Stimulated activated effector memory CD8-positive, alpha-beta T cell treated with anti-CD3 and anti-CD28 coated beads, Interleukin-12 subunit alpha, Interleukin-12 subunit beta, amount 100 ng/mL, for 72 hours (primary cell): ENCODE measurements at regions not wholly inside any gene's neighbourhood (a gene's known extent, or its start where the extent isn't known, plus 50 kb on each side); places are given as distances from the start of the nearest gene placed in this dataset.
"Not testable (repeated sequence)": the region's sequence is repeated elsewhere in the genome, so short reads cannot be mapped to it uniquely, and the experiment has no call there.

Experiments used
- ATAC-seq: fragments of 150-1000 bp; cut with Tn5 transposase; 2 replicates; pipeline ENCODE4 v1.10.0; 2021
- DNase-seq, 2 donors: peaks; one replicate each; pipeline ENCODE4 v3.0.0; 2021 to 2022; ENCODE audit warnings: low spot score in 2 of 2
- H3K27ac Mint-ChIP-seq: one replicate; pipeline ENCODE4 v1.8.0; 2022; ENCODE audit warnings: mild to moderate bottlenecking, mixed read lengths
- H3K36me3 Mint-ChIP-seq: one replicate; pipeline ENCODE4 v1.8.0; 2022; ENCODE audit warnings: mild to moderate bottlenecking, mixed read lengths
- H3K4me1 Mint-ChIP-seq: one replicate; pipeline ENCODE4 v1.8.0; 2022; ENCODE audit warnings: mixed read lengths
- H3K4me3 Mint-ChIP-seq: one replicate; pipeline ENCODE4 v1.8.0; 2022; ENCODE audit warnings: mild to moderate bottlenecking, mixed read lengths
- H3K9me3 Mint-ChIP-seq: one replicate; pipeline ENCODE4 v1.8.0; 2022; ENCODE audit warnings: mixed read lengths

DNA sequence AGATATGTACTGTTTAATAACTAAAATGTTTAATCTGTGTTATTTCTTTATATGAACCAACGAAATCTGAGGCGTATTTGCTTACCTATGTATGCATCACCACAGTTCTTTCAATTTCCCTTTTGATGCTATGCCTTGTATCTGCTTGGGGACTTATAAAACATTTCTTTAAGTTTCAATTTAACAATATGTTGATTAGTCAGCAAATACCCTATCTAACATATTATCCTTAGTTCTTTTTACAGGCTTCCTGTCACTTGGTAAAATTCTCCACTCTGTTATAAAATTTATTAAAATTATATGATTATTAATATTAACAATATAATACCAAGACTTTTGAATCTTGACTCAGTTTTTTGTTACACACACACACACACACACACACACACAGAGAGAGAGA, 174.3 kb downstream of the CPS1 start:
- Mint-ChIP-seq H3K4me1 (no peaks in the 10 kb centered on the region), H3K36me3 (no peaks in the 10 kb centered on the region), H3K9me3 (peaks cover 3% of the 10 kb centered on the region), H3K4me3 (no peak overlapping the region), H3K27ac (no peak overlapping the region)
- ATAC-seq (no peak), DNase-seq (no peak)

DNA sequence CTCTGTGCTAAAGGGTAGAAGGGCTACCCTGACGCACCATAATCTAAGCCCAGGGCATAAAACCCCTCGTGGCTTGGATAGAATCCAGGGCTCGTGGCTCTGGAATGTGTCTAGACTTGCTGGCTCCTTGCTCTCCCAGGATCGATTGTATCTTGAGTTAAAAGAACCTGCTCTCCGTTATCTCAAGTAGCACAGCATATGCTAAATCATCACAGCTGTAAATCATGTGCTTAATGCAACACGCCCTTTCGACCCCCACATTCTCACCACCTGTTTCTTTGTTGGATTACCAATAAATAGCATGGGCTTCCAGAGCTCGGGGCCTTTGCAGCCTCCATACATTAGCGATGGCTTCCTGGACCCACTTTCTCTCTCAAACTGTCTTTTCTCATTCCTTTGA, 190.4 kb downstream of the CPS1 start:
- not testable (repeated sequence) for DNase-seq, ATAC-seq, H3K36me3 Mint-ChIP-seq, H3K4me1 Mint-ChIP-seq, H3K27ac Mint-ChIP-seq, H3K9me3 Mint-ChIP-seq, H3K4me3 Mint-ChIP-seq

DNA sequence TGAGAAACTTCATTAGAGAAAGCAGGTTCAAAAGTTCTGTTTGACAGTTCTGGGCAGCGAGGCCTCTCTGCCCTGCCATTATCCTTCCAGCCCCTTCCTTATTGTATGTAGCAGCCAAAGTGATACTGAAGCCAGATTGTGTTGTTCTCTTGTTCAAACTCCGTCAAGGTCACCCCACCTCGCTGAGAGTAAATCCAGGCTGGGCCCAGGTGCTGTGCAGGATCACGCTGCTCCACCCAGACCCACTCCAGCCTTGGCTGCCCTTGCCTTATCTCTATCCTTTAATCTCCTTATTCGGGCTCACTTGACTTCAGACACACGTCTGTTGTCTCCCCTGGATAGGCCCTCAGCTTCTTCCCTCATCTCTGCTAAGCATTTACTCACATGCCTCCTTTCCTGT, 196.1 kb downstream of the CPS1 start:
- no peak overlapping the region for H3K4me3 Mint-ChIP-seq
- H3K27ac Mint-ChIP-seq = no peak overlapping the region
- H3K9me3 Mint-ChIP-seq = peaks cover 4% of the 10 kb centered on the region
- DNase-seq = no peak
- no peaks in the 10 kb centered on the region for H3K36me3 Mint-ChIP-seq
- no peak for ATAC-seq
- H3K4me1 Mint-ChIP-seq = no peaks in the 10 kb centered on the region

DNA sequence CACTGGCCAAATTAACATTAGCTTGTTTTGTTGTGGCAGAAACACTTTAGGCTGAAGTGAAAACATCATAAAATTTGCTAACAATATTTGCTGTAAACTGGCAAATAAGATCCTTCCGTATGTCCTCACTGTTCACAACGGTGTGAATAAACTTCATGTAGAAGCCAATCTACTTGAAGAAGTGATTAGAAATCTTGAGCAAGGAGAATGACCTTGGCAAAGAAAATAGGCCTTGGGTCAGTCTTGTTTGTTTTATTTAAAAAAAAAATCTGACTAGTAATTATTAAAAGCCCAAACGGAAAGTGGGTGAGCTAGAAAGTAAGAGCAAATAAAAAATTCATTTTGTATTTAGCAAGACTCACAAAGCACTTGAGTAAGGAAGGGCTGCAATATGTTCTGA, 197.0 kb downstream of the CPS1 start:
- Mint-ChIP-seq H3K27ac (no peak overlapping the region), H3K4me1 (no peaks in the 10 kb centered on the region), H3K4me3 (no peak overlapping the region), H3K9me3 (peaks cover 5% of the 10 kb centered on the region), H3K36me3 (no peaks in the 10 kb centered on the region)
- ATAC-seq = no peak
- DNase-seq = no peak

DNA sequence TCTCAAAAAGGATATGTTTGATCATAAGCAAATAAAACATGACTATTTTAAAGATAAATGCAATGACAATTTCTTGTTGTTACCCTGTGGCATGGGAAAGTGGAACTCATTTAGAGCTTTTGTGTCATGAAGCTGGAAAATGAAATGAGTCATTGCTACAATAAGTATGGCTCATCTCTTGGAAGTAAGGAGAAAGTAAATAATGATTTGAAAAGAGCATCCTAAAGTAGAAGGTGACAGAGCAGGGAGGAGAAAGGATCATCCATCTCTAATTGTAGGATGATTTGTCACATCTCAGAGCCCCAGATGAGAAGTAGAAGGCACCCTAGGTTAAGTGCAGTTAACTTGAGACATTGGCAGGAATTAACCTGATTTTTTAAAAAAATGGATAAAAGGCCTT, 200.5 kb downstream of the CPS1 start:
- DNase-seq (no peak), ATAC-seq (no peak)
- no peaks in the 10 kb centered on the region for H3K4me1 Mint-ChIP-seq
- no peak overlapping the region for H3K27ac Mint-ChIP-seq
- H3K9me3 Mint-ChIP-seq = peaks cover 8% of the 10 kb centered on the region
- H3K36me3 Mint-ChIP-seq = no peaks in the 10 kb centered on the region
- no peak overlapping the region for H3K4me3 Mint-ChIP-seq

DNA sequence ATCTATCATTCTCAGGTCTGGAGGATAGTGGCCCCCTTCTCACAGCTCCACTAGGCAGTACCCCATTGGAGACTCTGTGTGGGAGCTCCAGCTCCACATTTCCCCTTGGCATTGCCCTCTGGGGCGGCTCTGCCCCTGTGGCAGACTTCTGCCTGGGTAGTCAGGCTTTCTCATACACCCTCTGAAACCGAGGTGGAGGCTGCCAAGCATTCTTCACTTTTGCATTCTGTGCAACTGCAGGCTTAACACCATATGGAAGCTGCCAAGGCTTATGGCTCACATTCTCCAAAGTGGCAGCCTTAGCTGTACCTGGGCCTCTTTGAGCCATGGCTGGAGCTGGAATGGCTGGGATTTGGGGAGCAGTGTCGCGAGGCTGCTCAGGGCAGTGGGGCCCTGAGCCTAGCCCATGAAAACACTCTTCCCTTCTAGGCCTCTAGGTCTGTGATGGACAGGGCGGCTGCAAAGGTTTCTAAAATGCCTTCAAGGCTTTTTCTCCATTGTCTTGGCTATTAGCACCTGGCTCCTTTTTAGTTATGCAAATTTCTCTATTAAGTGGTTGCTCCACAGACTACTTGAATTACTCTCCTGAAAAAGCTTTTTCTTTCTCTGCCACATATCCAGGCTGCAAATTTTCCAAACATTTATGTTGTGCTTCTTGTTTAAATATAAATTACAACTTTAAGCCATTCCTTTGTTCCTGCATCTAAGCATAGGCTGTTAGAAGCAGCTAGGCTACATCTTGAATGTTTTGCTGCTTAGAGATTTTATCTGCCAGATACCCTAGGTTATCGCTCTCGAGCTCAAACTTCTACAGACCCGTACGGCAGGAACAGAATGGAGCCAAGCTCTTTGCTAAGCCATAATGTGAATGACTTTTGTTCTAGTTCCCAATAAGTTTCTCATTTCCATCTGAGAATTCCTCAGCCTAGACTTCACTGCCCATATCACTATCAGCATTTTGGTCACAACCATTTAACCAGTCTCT, 206.5 kb downstream of the CPS1 start:
- H3K27ac Mint-ChIP-seq = no peak overlapping the region
- DNase-seq = no peak
- H3K9me3 Mint-ChIP-seq = peaks cover 12% of the 10 kb centered on the region
- no peaks in the 10 kb centered on the region for H3K4me1 Mint-ChIP-seq
- no peaks in the 10 kb centered on the region for H3K36me3 Mint-ChIP-seq
- H3K4me3 Mint-ChIP-seq = no peak overlapping the region
- peak; percentile 32 for ATAC-seq

DNA sequence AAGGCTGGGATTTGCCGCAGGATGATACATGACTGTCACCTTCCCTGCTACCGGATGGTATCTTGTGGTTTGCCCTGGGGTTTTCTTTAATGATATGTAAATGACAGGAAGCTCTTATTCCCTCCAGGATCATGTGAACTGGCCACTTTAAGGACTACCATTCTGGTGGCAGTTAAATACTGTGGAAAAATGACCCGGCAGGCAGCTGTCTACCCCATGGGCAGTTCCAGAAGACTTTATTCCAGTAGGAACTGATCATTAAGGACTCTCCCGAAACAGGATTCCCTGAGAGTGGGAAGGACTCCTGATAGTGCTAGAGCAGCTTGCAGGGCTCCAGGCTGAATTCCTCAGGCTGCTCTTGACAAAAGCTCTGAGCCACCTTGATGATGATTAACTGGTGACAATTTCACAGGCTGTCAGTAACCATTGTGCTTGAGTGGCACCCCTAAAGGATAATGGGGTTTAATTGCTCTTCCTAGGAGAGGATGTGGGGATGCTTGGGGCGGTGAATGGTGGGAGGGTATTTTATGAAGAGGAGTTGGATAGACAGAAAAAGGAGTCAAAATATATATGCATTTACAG, 212.0 kb downstream of the CPS1 start:
- Mint-ChIP-seq H3K4me3 (no peak overlapping the region), H3K9me3 (peaks cover 9% of the 10 kb centered on the region), H3K4me1 (no peaks in the 10 kb centered on the region), H3K27ac (no peak overlapping the region), H3K36me3 (no peaks in the 10 kb centered on the region)
- ATAC-seq (no peak), DNase-seq (no peak)

DNA sequence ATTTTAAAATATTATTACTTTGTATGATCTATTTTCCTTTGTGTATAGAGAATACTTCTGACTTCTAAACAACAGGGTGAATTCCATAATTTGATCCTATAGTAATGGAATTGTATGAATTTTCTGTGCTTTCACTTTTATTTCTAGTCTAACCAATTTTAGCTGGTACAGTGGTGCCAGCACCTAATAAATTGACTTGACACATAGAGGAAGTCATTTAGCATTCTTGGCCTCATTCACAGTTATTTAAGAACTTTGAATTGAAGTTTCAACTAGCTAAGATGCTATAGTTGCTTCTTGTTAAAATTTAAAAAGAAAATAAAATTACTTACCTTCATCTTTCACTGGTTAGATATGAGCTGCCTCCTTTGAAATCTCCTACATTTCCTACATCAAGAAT, 220.4 kb downstream of the CPS1 start:
- H3K9me3 Mint-ChIP-seq = peaks cover 23% of the 10 kb centered on the region
- H3K27ac Mint-ChIP-seq = no peak overlapping the region
- no peak overlapping the region for H3K4me3 Mint-ChIP-seq
- ATAC-seq (no peak), DNase-seq (no peak)
- H3K4me1 Mint-ChIP-seq = no peaks in the 10 kb centered on the region
- H3K36me3 Mint-ChIP-seq = no peaks in the 10 kb centered on the region

DNA sequence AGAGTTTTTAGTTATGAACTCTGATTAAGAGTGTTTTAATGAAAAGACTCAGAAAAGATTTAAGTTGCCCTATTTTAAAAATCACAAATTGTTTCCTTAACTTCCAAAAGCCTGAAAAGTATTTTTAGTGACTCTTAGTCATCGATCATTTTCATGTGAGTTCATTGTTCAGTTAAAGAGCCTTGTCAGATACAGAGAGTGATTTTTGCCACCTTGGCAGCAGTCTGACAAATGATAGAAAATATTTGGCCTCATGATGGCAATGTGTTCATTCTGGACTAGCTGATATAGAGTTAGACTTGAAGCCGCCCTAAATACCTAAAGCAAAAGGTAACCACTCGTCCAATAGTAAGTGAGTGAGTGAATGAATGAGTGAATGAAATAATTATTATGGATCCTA, 225.8 kb downstream of the CPS1 start:
- no peaks in the 10 kb centered on the region for H3K4me1 Mint-ChIP-seq
- no peaks in the 10 kb centered on the region for H3K36me3 Mint-ChIP-seq
- DNase-seq (no peak), ATAC-seq (no peak)
- H3K4me3 Mint-ChIP-seq = no peak overlapping the region
- H3K27ac Mint-ChIP-seq = no peak overlapping the region
- peaks cover 12% of the 10 kb centered on the region for H3K9me3 Mint-ChIP-seq

DNA sequence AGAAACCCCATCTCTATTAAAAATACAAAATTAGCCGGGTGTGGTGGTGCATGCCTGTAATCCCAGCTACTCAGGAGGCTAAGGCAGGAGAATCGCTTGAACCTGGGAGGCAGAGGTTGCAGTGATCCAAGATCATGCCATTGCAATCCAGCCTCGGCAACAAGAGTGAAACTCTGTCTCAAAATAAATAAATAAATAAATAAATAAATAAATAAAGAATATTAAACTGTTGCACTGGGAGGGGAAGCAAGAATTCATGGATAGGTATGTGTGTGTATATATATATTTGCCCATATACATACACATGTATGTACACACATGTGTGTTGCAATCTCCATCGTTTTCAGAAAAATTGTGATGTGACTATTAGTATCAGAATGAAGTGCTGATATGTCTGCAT, 231.4 kb downstream of the CPS1 start:
- H3K4me1 Mint-ChIP-seq, H3K4me3 Mint-ChIP-seq, H3K36me3 Mint-ChIP-seq, DNase-seq, H3K9me3 Mint-ChIP-seq, H3K27ac Mint-ChIP-seq, ATAC-seq: not testable (repeated sequence)

DNA sequence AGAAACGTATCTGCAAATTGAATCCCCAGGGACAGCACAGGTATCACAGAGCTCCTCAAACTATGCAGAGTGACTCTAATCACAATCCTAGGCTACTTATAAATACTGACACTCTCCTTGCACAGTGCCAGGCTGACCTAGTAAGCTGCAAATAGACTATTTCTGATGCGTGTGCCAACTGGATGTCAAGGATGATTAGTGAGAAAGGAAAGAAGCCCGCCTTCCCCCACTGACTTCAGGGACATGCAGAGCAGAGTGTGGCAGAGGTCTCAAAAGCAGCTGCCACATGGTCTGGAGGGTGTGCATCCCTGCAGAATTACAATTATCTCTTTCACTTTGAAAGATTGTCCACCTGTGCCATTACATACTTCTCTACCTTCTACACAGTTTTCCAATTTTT, 235.6 kb downstream of the CPS1 start:
- H3K9me3 Mint-ChIP-seq = no peaks in the 10 kb centered on the region
- no peaks in the 10 kb centered on the region for H3K36me3 Mint-ChIP-seq
- DNase-seq = no peak
- no peak overlapping the region for H3K27ac Mint-ChIP-seq
- H3K4me3 Mint-ChIP-seq = no peak overlapping the region
- no peak for ATAC-seq
- no peaks in the 10 kb centered on the region for H3K4me1 Mint-ChIP-seq

DNA sequence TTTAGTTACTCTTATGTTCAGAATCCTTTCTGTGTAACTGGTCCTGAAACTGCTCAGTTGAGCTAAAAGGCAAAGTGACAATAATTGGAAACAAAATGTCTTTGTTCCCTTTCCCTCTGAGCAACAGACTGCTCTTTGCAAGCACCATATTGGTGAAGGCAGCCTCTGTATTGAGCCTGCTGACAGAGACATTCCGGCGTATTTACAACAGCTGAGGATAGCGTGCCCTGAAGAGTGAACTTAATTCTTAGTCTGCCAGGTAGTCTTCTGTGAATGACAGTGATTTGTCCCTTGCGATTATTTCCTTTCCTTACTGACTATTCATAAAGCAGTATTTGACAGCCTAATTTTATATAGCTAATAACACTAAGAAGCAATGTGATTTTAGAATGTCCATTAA, 239.1 kb downstream of the CPS1 start:
- DNase-seq (no peak), ATAC-seq (no peak)
- H3K4me1 Mint-ChIP-seq = no peaks in the 10 kb centered on the region
- H3K27ac Mint-ChIP-seq = no peak overlapping the region
- peaks cover 7% of the 10 kb centered on the region for H3K9me3 Mint-ChIP-seq
- no peak overlapping the region for H3K4me3 Mint-ChIP-seq
- H3K36me3 Mint-ChIP-seq = no peaks in the 10 kb centered on the region

DNA sequence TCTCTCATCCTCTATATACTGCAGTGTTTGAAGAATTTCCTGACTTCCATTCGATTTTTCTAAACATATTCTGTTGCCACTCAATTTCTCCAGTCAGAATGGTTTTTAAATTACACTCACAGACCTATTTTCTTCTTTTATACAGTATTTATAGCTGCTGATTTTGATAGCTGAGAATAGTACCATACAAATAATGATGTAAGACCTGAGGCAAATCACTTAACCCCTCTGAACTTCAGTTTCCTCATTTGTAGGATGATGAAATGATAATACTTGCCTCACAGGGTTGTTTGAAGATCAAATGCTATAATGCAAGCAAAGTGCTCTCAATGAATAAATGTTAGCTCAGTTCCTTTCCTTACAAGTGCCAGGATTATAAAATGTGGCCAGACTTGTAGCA, 241.8 kb downstream of the CPS1 start:
- no peak overlapping the region for H3K27ac Mint-ChIP-seq

DNA sequence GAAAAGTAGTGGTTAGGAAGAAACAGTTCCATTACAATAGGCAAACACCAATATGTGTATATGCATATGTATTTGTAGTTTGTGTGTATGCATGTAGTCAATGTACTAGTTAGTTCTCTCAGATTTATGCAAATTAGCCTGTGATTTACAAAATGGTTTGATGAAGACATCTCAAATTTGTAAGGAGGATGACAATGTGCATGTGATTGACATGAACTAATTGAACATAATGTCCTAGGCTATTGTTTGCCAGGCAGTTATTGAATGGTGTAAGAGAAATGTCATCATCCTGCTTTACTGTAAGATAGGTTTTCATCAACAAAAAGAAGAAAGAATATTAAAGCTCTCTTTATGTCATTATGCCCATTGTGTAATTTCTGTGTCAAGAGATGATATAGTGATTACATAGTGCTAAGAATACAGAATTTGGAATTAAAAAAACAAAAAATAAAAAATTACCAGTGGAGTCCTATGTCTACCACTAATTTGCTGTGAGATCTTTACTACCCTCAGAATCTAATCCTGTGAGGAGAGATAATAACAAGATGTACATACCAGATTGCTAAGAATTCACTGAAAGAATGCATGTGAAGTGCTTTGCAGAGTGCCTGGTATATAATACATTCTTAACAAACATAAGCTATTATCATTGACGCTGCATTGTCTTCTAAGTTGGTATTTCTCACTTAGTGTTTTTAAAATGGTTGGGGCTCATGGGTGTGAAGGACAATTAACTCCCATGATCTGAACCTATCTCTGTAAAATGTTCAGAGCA, 258.0 kb downstream of the CPS1 start:
- no peaks in the 10 kb centered on the region for H3K4me1 Mint-ChIP-seq

More for the DNA sequence above, 241.8 kb downstream of the CPS1 start:
- H3K4me1 Mint-ChIP-seq = no peaks in the 10 kb centered on the region
- no peak for ATAC-seq
- no peak overlapping the region for H3K4me3 Mint-ChIP-seq
- H3K9me3 Mint-ChIP-seq = peaks cover 12% of the 10 kb centered on the region
- H3K36me3 Mint-ChIP-seq = no peaks in the 10 kb centered on the region
- no peak for DNase-seq

DNA sequence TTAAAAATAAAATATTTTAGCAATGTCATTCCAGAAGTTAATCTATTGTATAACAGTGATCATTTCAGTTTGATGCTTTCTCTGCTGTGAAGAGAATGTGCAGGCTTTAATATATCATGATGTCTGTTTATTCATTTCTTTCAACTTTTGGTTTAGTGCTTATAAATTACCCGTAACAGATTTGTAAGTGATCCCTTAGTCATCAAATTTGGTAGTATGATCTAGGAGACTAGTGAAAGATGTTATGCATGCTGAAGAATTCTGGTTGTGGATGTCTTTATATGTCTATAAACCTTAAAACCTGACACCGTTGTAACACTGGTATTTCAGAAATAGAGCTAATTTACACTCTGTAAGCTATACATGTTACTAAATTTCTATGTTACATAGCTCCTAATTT, 260.4 kb downstream of the CPS1 start:
- ATAC-seq (no peak), DNase-seq (no peak)
- Mint-ChIP-seq H3K4me3 (no peak overlapping the region), H3K9me3 (peaks cover 10% of the 10 kb centered on the region), H3K36me3 (no peaks in the 10 kb centered on the region), H3K4me1 (no peaks in the 10 kb centered on the region), H3K27ac (no peak overlapping the region)

More for the DNA sequence above, 258.0 kb downstream of the CPS1 start:
- DNase-seq (no peak), ATAC-seq (no peak)
- H3K9me3 Mint-ChIP-seq = peaks cover 20% of the 10 kb centered on the region
- H3K36me3 Mint-ChIP-seq = no peaks in the 10 kb centered on the region
- H3K4me3 Mint-ChIP-seq = no peak overlapping the region
- H3K27ac Mint-ChIP-seq = no peak overlapping the region
